GM21529 (cell line): ENCODE measurements at regions not wholly inside any gene's neighbourhood (a gene's known extent, or its start where the extent isn't known, plus 50 kb on each side); places are given as distances from the start of the nearest gene placed in this dataset.
A peak's percentile ranks its signal among the peaks of the same experiment; 100 is the strongest.

Experiments used
- ATAC-seq: cut with Tn5 transposase; IDR thresholded peaks from one replicate; pipeline ENCODE4 v1.9.1; 2021; ENCODE audit not compliant: unreplicated experiment

- ATAC-seq: no peak
These were observed 399.3 kb downstream of the PTPRC start for GRCh38 chr1:199038156-199038555.

- no peak for ATAC-seq
These were observed 401.5 kb downstream of the PTPRC start for GRCh38 chr1:199040076-199040905.

GRCh38 chr1:199041173-199041914, 402.5 kb downstream of the PTPRC start:
- peak; percentile 99 for ATAC-seq

GRCh38 chr1:199042193-199042592, 403.4 kb downstream of the PTPRC start:
- no peak for ATAC-seq

GRCh38 chr1:199044191-199044590, 405.4 kb downstream of the PTPRC start:
- ATAC-seq: no peak

- no peak for ATAC-seq
These were observed 407.8 kb downstream of the PTPRC start for GRCh38 chr1:199046618-199047017.

GRCh38 chr1:199054694-199055093, 415.9 kb downstream of the PTPRC start:
- no peak for ATAC-seq

- ATAC-seq: no peak
These were observed 418.5 kb downstream of the PTPRC start for GRCh38 chr1:199057322-199057721.

GRCh38 chr1:199058281-199058680, 419.4 kb downstream of the PTPRC start:
- ATAC-seq: no peak

- ATAC-seq: no peak
These were observed 426.1 kb downstream of the PTPRC start for GRCh38 chr1:199064971-199065370.

- ATAC-seq: peak; percentile 93
These were observed 428.6 kb downstream of the PTPRC start for GRCh38 chr1:199067483-199067882.

- no peak for ATAC-seq
These were observed 432.2 kb downstream of the PTPRC start for GRCh38 chr1:199071080-199071479.

- ATAC-seq: no peak
These were observed 434.3 kb downstream of the PTPRC start for GRCh38 chr1:199073166-199073565.

GRCh38 chr1:199075792-199076191, 437.0 kb downstream of the PTPRC start:
- ATAC-seq: no peak

- no peak for ATAC-seq
These were observed 441.2 kb downstream of the PTPRC start for GRCh38 chr1:199079994-199080393.

- peak; percentile 88 for ATAC-seq
These were observed 442.9 kb downstream of the PTPRC start for GRCh38 chr1:199081739-199082138.

GRCh38 chr1:199082778-199083389, 444.0 kb downstream of the PTPRC start:
- ATAC-seq: no peak

GRCh38 chr1:199083680-199084079, 444.8 kb downstream of the PTPRC start:
- ATAC-seq: no peak

- no peak for ATAC-seq
These were observed 445.5 kb downstream of the PTPRC start for GRCh38 chr1:199084293-199084692.

- no peak for ATAC-seq
These were observed 447.1 kb downstream of the PTPRC start for GRCh38 chr1:199085903-199086302.

GRCh38 chr1:199087144-199087543, 448.3 kb downstream of the PTPRC start:
- no peak for ATAC-seq
